ENCODE measurements at regions not wholly inside any gene's neighbourhood (a gene's known extent, or its start where the extent isn't known, plus 50 kb on each side); places are given as distances from the start of the nearest gene placed in this dataset.

DNA sequence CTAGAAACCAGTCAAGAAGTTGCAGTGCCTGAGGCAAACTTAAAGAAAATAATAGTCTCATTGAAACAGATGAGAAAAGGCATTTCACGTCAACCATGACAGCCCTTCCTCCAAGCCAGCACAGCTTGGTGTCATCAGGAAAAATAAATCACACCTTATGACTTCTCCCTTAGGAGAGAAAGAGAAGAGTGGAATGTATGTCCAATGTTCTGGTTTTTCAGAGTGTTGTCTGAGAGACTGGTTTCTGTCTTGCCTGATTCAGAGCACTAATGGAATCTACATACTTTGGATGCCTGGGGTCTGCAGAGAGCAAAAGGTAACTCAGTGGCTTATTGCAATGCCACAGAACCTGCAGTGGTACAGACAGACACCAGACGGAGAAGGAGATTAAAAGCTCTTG lies 105.5 kb upstream of the PDE4D start:
- DNase-seq (ENCODE audit: low spot score), result no peak
- Histone ChIP-seq H3K4me3 (ENCODE audit: low read depth, low read length, poor library complexity, severe bottlenecking) (no peak overlapping the region), H3K9me3 (ENCODE audit: low read depth, low read length, poor library complexity, severe bottlenecking) (peaks cover 4% of the 10 kb centered on the region), H3K27me3 (replicated peaks; ENCODE audit: insufficient read depth, low read depth, low read length, poor library complexity) (no peaks in the 10 kb centered on the region), H3K4me1 (ENCODE audit: insufficient read depth, low read length, poor library complexity, severe bottlenecking) (no peaks in the 10 kb centered on the region), H3K36me3 (ENCODE audit: insufficient read depth, low read length, poor library complexity, severe bottlenecking) (no peaks in the 10 kb centered on the region), H3K27ac (ENCODE audit: low read depth, low read length, poor library complexity, severe bottlenecking) (no peak overlapping the region)
- no TSS peak for BruUV-seq (replicated peaks)
- ChIA-PET CTCF (no interaction called here), POLR2A (ENCODE audit: low non-redundant PET) (no interaction called here)
- intact Hi-C loops (cut with micrococcal nuclease; ENCODE audit: unreplicated experiment), result no loop called here
- TF ChIP-seq, protein P1, sequence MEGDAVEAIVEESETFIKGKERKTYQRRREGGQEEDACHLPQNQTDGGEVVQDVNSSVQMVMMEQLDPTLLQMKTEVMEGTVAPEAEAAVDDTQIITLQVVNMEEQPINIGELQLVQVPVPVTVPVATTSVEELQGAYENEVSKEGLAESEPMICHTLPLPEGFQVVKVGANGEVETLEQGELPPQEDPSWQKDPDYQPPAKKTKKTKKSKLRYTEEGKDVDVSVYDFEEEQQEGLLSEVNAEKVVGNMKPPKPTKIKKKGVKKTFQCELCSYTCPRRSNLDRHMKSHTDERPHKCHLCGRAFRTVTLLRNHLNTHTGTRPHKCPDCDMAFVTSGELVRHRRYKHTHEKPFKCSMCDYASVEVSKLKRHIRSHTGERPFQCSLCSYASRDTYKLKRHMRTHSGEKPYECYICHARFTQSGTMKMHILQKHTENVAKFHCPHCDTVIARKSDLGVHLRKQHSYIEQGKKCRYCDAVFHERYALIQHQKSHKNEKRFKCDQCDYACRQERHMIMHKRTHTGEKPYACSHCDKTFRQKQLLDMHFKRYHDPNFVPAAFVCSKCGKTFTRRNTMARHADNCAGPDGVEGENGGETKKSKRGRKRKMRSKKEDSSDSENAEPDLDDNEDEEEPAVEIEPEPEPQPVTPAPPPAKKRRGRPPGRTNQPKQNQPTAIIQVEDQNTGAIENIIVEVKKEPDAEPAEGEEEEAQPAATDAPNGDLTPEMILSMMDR (conservative IDR thresholded peaks at IDR 0.05; ENCODE audit: low read depth, low read length), result no peak
- TF ChIP-seq EZH2 (IDR thresholded peaks at IDR 0.05; ENCODE audit: borderline replicate concordance, low read depth, low read length, poor library complexity, severe bottlenecking), result no peak

DNA sequence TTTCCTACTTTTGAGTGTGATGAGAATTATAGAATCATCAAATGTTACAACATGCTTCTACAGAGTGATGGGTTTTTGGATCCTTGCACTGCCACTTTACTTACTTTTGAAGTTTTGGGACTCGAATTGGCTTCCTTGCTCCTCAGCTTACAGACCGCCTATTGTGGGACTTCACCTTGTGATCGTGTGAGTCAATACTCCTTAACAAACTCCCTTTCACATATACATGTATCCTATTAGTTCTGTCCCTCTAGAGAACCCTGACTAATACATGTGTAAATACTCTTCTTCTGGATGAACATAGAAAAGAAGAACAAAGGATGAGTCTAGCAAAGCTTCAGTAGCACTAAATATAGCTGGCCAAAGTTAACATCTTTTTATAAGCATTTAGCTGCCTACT lies 98.7 kb upstream of the PDE4D start:
- Histone ChIP-seq H3K27ac (ENCODE audit: low read depth, low read length, poor library complexity, severe bottlenecking) (no peak overlapping the region), H3K4me1 (ENCODE audit: insufficient read depth, low read length, poor library complexity, severe bottlenecking) (no peaks in the 10 kb centered on the region), H3K9me3 (ENCODE audit: low read depth, low read length, poor library complexity, severe bottlenecking) (no peaks in the 10 kb centered on the region), H3K4me3 (ENCODE audit: low read depth, low read length, poor library complexity, severe bottlenecking) (no peak overlapping the region), H3K27me3 (replicated peaks; ENCODE audit: insufficient read depth, low read depth, low read length, poor library complexity) (peaks cover 4% of the 10 kb centered on the region), H3K36me3 (ENCODE audit: insufficient read depth, low read length, poor library complexity, severe bottlenecking) (no peaks in the 10 kb centered on the region)
- BruUV-seq (replicated peaks), result no TSS peak
- intact Hi-C loops (cut with micrococcal nuclease; ENCODE audit: unreplicated experiment), result no loop called here
- ChIA-PET POLR2A (ENCODE audit: low non-redundant PET) (no interaction called here), CTCF (no interaction called here)
- TF ChIP-seq EZH2 (IDR thresholded peaks at IDR 0.05; ENCODE audit: borderline replicate concordance, low read depth, low read length, poor library complexity, severe bottlenecking), result no peak
- TF ChIP-seq, protein P1 (conservative IDR thresholded peaks at IDR 0.05; ENCODE audit: low read depth, low read length), result no peak
- DNase-seq (ENCODE audit: low spot score), result no peak

DNA sequence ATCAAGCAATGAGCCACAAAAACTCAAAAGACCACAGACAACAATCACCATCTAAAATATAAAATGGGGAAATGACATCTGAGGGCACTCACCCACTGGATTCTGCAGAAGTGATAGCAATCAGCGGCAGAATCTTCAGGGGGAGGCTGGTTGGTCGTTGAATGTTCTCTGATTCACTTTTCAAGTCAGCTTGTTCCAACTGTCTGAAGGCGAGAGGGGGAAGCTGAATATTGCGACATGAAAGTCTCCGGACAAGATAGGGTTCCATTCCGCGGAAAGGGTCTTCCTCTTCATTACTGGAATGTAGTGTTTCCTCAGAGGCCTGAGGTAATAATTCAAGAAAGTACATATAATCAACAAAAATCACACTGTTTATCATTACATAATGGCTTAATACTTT lies 94.9 kb upstream of the PDE4D start:
- CTCF ChIA-PET, result no interaction called here
- H3K4me3 ChIP-seq (ENCODE audit: low read depth, low read length, poor library complexity, severe bottlenecking), result no peak overlapping the region
- no TSS peak for BruUV-seq (replicated peaks)
- POLR2A ChIA-PET (ENCODE audit: low non-redundant PET), result no interaction called here
- H3K9me3 ChIP-seq (ENCODE audit: low read depth, low read length, poor library complexity, severe bottlenecking), result no peaks in the 10 kb centered on the region
- peaks cover 11% of the 10 kb centered on the region for H3K27me3 ChIP-seq (replicated peaks; ENCODE audit: insufficient read depth, low read depth, low read length, poor library complexity)
- H3K27ac ChIP-seq (ENCODE audit: low read depth, low read length, poor library complexity, severe bottlenecking), result no peak overlapping the region
- no peaks in the 10 kb centered on the region for H3K36me3 ChIP-seq (ENCODE audit: insufficient read depth, low read length, poor library complexity, severe bottlenecking)
- no peak for DNase-seq (ENCODE audit: low spot score)
- no peak for TF ChIP-seq EZH2 (IDR thresholded peaks at IDR 0.05; ENCODE audit: borderline replicate concordance, low read depth, low read length, poor library complexity, severe bottlenecking)
- TF ChIP-seq, protein P1 (conservative IDR thresholded peaks at IDR 0.05; ENCODE audit: low read depth, low read length), result no peak
- intact Hi-C loops (cut with micrococcal nuclease; ENCODE audit: unreplicated experiment), result no loop called here
- H3K4me1 ChIP-seq (ENCODE audit: insufficient read depth, low read length, poor library complexity, severe bottlenecking), result no peaks in the 10 kb centered on the region

All from A673 (cell line).